ENCODE measurements at regions not wholly inside any gene's neighbourhood (a gene's known extent, or its start where the extent isn't known, plus 50 kb on each side); places are given as distances from the start of the nearest gene placed in this dataset.

GRCh38 chr3:3237979-3238378 is 58.5 kb upstream of the CRBN start:
- DNase-seq (ENCODE audit: low read depth, low spot score): no peak
- H3K27ac ChIP-seq: no peak overlapping the region
- no peak for TF ChIP-seq FOXP2 (optimal IDR thresholded peaks at IDR 0.05; ENCODE audit: control extremely low read depth, extremely low read length, insufficient read depth)
- TF ChIP-seq POLR2AphosphoS5 (IDR thresholded peaks at IDR 0.05; ENCODE audit: borderline replicate concordance, low read depth, low read length): no peak
- TF ChIP-seq EZH2 (IDR thresholded peaks at IDR 0.05): no peak

GRCh38 chr3:3232251-3232650 is 52.8 kb upstream of the CRBN start:
- Histone ChIP-seq H3K9me3 (ENCODE audit: low read depth, low read length) (no peaks in the 10 kb centered on the region), H3K36me3 (ENCODE audit: insufficient read depth, low read length) (no peaks in the 10 kb centered on the region)

More at GRCh38 chr3:3237979-3238378, 58.5 kb upstream of the CRBN start:
- no peaks in the 10 kb centered on the region for H3K36me3 ChIP-seq (ENCODE audit: insufficient read depth, low read length)
- no peaks in the 10 kb centered on the region for H3K9me3 ChIP-seq (ENCODE audit: low read depth, low read length)
- H3K4me3 ChIP-seq: no peak overlapping the region
- H3K9ac ChIP-seq (ENCODE audit: insufficient read length): no peak overlapping the region

More at GRCh38 chr3:3232251-3232650, 52.8 kb upstream of the CRBN start:
- TF ChIP-seq EZH2 (IDR thresholded peaks at IDR 0.05) (no peak), POLR2AphosphoS5 (IDR thresholded peaks at IDR 0.05; ENCODE audit: borderline replicate concordance, low read depth, low read length) (no peak), FOXP2 (optimal IDR thresholded peaks at IDR 0.05; ENCODE audit: control extremely low read depth, extremely low read length, insufficient read depth) (no peak)
- no peak for DNase-seq (ENCODE audit: low read depth, low spot score)
- no peak overlapping the region for H3K9ac ChIP-seq (ENCODE audit: insufficient read length)
- H3K27ac ChIP-seq: no peak overlapping the region
- no peak overlapping the region for H3K4me3 ChIP-seq

Measured in SK-N-MC (cell line).